ENCODE measurements at regions not wholly inside any gene's neighbourhood (a gene's known extent, or its start where the extent isn't known, plus 50 kb on each side); places are given as distances from the start of the nearest gene placed in this dataset.

DNA sequence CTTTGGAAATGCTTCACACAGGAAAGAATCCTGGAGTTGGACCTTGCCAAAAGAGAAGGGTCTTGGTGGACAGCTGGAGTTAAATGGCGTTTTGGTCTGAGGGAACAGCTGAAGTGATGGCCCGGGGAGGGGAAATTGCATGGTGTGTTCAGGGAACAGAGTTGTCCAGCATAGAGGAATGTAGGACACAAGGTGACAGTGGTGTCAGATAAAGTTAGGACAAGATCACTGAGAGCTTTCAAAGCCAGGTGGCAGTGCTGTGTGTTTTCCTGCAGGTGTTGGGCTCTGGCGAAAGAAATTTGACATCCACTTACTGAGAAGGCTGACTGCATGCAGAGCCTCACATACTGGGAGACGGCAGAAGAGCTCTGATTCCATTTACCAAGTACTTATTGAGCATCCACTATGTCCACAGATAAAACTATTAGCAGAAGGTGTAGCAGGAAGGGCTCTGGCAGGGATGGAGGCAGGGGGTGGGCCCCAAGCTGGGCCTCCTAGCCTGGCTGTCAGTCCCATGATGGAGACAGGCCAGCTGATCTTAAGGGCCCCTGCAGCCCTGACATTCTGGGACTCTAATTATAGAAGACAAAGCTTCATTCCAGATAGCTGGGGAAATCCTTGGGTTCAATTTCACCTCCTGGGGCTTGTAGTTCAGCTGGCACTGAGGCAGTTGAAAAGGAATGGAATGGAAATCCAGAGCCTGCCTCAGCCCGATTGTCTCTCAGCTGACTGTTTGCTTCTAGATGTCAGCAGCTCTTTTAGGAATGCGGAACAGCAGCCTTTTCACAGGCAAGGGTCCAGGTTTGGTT lies 150.2 kb upstream of the MAMLD1 start:
- TF ChIP-seq CTCF (IDR thresholded peaks at IDR 0.05; ENCODE audit: low read length), result no peak
- no peak for TF ChIP-seq EZH2phosphoT487 (IDR thresholded peaks at IDR 0.05; ENCODE audit: low read length)
- no peak for TF ChIP-seq EZH2 (optimal IDR thresholded peaks at IDR 0.05; ENCODE audit: low read depth, low read length)

All from MM.1S (cell line).